ENCODE measurements at regions not wholly inside any gene's neighbourhood (a gene's known extent, or its start where the extent isn't known, plus 50 kb on each side); places are given as distances from the start of the nearest gene placed in this dataset.

DNA sequence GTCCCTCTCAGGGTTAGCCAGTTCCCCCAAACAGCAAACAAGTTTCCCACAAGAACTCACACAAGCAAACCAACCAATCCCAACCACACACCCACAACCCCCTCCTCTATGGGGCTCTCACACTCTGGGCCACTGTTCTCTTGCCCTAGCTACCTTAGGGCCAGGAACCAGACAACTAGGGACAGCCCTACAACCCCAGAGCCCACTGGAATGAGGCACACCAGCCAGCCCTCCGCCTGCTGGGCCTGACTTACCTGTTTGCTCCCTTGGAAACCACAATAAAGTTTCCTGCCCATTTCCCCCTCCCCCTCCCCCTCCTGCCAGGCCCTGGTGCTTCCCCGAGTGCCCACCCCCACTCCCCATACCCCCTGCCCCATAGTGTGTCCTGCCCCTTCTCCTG lies 132.6 kb downstream of the WDR11 start:
- no peak for DNase-seq (ENCODE audit: low read depth)

- DNase-seq (ENCODE audit: low read depth) = no peak
Observed at GRCh38 chr10:120984221-120984620, 133.1 kb downstream of the WDR11 start.

GRCh38 chr10:120987359-120987758 lies 136.2 kb downstream of the WDR11 start:
- DNase-seq (ENCODE audit: low read depth) = no peak

DNA sequence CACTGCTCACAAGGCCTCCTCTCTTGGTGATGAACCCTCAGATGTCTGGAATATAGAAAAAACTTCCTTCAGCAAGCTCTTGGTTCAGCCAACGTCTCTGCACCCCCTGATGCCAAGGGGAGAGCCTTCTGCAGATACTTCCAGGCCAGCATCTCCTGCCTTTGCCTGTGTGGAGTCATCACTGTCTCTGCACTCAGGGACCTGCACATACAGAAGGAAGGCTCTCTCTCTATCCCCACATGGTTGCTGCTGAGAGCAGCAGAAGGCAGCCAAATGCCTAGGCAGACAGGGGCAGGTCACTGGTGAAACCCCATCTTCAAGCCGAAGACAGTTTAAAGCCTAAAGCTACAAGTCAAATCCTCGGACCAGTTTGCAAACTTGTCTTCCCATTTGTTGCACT lies 137.6 kb downstream of the WDR11 start:
- DNase-seq (ENCODE audit: low read depth) = no peak

GRCh38 chr10:120989279-120989678 lies 138.1 kb downstream of the WDR11 start:
- no peak for DNase-seq (ENCODE audit: low read depth)

DNA sequence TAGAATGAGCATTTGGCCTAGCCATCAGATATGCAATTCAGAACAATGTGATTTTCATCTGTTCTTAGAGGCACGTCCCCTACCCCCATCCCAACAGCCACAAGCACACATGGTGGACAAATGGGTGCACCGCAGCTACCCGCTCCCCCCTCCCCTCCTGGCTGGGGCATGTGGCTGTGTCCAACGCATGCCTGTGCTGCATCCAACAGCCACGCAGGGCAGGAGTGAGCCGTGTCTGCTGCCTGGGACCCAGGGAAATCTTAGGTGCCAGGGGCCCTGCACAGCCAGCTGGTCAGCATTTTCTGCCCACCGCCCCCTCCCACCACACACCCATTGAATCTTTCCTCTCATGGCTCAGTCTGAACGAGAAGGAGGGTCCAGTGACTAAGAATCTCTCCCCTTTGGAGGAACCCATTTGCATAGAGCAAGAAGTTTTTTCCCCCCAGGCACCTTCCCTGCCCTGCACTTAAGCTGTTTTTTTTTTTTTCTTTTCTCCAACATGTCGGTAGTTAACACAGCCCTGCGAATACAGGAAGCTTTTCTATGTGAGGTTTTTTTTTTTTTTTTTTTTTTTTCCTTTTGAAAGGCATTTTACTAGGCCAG lies 138.9 kb downstream of the WDR11 start:
- DNase-seq (ENCODE audit: low read depth) = no peak

- no peak for DNase-seq (ENCODE audit: low read depth)
Observed at GRCh38 chr10:120990831-120991230, 139.7 kb downstream of the WDR11 start.

GRCh38 chr10:120993089-120993488 lies 141.9 kb downstream of the WDR11 start:
- no peak for DNase-seq (ENCODE audit: low read depth)

DNA sequence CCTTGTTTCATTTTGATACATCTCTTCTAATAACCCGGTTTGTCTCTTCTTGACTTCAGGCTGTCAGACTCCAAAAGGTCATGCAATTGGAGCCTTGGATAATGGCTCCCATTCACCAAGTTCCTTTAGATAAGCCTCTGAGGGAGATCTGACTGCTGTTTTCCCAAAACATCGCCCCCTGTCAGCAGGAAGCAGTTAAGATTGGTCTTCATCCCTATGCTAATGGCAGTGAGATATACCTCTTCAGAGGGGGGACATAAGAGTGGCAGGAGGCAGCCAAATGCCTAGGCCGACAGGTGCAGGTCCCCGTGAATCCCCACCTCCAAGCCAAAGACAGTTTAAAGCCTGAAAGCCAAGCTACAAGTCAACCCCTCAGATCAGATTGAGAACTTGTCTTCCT lies 144.6 kb downstream of the WDR11 start:
- DNase-seq (ENCODE audit: low read depth) = no peak

DNA sequence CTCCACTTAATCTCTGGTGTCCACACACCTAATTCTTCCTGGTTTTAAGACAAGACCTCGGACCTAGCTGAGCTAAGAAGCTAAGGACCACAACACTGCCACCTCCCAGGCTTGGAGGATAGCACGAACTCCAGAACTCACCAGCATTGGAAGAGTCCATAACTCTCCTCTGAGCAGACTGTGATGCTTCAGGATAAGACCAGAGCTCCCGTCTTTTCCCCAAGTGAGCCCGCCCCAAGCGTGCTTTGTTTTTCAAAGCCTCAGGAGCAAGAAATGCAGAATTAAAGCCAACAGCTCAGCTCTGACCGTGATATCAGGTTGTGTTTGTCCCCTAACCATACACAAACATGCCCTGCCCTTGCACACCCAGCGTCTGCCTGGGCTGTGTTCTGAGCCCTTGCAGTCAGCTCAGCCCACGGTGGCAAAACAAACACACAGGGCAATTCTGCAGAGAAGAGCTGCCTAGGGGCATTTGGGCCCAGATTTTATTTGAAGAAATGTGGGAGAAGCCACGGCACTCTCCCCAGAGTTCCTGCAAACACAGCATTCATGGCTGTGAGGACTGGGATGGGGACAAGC lies 145.4 kb downstream of the WDR11 start:
- DNase-seq (ENCODE audit: low read depth) = no peak

DNA sequence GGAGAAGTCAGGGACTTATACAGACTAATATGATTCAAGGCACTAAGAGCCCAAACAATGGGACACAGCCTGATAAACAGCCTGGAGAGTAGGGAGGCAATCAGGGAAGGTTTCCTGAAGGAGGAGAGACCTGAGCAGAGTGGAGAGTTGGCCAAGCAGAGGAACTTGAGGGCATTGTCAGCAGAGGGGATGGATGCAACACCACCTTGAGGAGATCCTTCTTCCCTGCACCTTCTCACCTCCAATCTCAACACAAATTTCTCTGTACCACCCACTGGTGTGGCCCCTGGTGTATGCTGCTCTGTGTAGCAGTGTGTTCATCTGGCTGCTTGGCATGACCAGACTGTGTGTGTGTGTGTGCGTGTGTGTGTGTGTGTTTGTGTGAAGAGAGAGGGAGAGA lies 146.2 kb downstream of the WDR11 start:
- no peak for DNase-seq (ENCODE audit: low read depth)

- DNase-seq (ENCODE audit: low read depth) = no peak
Observed at GRCh38 chr10:120997756-120998155, 146.6 kb downstream of the WDR11 start.

- no peak for DNase-seq (ENCODE audit: low read depth)
Observed at GRCh38 chr10:120998251-120998650, 147.1 kb downstream of the WDR11 start.

DNA sequence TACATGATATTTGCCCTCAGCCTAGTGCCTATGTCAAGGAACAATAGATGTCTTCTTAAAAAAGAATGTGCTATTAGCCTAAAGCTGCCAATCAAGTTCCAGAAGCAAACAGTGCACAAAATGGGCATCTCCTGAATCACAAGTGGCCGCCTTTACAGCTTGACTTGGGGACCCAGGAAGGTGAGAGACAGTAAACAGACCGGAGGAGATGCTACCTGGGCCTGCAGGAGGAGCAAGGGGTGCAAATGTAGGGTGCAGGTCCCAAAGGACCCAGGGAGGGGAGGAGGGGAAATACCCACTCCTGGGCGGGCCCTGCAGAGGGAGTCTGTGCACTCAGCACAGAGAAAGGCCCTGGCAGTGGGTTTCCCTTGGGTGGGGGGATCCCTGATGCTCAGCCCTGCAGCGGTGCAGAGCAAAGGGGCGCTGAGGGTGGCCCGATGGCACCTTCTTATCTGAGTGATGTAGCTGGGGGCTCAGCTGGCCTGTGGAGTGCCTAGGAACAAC lies 147.7 kb downstream of the WDR11 start:
- DNase-seq (ENCODE audit: low read depth) = no peak

- DNase-seq (ENCODE audit: low read depth) = no peak
Observed at GRCh38 chr10:120999868-121000267, 148.7 kb downstream of the WDR11 start.

DNA sequence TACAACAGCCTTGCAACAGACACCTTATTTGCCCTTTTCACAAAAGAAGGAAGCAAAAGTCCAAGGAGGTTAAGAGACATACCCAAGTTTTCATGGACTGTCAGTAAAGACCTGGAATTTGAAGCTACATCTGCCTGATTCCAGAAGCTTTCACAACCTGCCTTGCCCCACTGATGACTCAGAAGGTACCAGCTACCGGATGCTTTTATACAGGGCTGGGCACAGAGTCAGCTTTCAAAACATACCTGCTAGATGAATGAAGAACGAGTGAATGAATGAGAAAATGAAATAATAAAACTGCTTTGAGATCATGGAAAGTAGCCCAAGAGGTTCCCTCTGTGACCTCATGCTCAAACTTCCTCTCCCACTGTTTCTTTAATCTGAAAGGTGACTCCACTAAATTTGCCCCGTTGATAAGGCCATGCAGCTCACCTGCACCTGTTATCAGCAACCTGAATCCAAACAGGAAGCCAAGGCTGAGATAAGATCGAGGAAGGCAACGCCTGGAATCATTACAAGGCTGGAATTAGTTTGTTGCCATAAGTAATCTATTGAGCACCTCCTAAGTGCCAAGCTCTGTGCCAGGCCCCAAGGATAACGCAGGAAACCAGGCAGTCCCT lies 151.5 kb downstream of the WDR11 start:
- DNase-seq (ENCODE audit: low read depth) = no peak

GRCh38 chr10:121005948-121006587 lies 154.9 kb downstream of the WDR11 start:
- DNase-seq (ENCODE audit: low read depth) = no peak

DNA sequence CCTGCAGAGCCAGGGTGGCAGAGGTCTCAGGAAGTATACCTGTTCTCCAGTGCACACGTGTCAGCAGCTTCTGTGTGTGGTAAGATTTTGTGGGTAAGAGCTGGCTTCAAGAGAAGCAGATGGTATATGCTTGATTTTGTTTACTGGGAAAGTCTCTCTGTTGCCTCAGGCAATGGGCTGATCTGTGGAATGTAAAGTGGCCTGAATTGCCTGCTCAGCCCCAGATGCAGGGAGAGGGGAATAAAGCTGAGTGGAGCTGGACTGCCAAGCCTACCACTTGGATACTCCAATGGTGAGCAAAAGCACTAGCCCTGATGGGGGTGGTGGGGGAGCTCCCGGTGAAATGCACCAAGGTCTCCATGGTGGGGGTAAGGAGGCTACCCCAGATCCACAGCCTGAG lies 156.1 kb downstream of the WDR11 start:
- DNase-seq (ENCODE audit: low read depth) = no peak

- DNase-seq (ENCODE audit: low read depth) = no peak
Observed at GRCh38 chr10:121015916-121016315, 164.8 kb downstream of the WDR11 start.

DNA sequence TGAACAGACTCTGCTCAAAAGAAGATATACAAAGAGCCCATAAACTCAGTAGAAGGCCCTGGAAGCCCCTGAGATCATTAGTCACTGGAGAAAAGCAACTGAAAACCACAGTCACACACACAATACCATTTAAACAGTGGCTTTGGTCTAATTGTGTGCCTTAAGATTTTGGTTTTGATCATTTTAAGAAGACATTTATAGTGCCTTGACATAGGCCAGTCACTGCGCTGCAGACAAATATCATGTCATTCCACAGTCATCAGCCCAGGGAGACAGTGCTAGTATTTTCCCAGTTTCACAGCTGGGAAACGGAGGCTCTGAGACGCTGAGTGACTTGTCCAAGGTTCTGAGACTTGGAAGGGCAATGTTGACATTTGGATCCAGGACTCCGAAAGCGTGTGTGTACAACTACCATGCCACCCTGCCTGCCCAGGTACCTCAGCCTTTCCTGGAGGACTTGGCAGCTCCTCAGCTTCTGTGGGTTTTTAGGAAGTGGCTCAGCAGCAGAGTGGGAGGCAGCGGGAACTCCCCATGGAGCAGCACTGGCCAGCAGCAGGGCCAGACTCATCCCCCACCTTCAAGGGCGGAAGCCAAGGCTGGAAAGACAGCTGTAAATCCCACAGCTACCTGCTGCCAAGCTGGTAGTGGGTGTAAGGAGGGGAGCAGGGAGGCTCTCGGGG lies 173.9 kb downstream of the WDR11 start:
- DNase-seq (ENCODE audit: low read depth) = no peak

DNA sequence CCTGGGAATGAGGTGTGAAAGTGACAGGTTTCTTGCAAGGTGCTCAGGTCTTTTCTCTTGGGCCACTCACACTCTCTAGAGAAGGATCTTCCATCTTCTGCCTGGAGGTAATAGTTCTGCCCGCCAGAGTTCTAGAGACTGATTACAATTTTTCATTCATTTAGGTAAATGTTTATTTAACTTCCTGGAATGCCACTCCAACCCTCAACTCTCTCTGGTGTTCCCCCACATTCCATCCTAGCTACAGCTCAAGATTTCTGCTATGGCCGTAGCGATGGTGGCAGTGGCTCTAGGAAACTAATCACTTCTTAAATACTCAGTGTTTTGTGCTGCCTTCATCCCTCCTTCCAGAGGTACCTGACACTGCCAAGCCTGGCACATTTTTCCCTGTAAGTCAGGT lies 174.6 kb downstream of the WDR11 start:
- no peak for DNase-seq (ENCODE audit: low read depth)

DNA sequence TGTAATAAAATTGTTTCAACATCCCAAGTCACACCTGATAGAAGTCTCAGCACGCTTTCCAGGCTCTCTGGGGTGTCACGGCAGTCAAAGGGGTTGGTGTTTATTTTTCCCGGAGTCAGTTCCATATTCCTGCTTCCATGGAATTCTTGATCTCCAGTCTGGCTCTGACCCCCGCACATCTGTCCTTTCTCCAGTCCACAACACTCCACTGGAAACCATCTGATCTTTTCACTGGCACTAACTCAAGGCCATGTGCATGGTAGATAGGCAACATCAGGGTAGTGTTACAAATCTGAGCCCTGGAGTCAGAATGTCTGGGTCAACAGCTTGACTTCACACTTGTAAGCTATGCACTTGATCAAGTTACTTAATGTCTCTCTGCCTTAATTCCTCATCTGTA lies 176.2 kb downstream of the WDR11 start:
- DNase-seq (ENCODE audit: low read depth) = no peak

- DNase-seq (ENCODE audit: low read depth) = no peak
Observed at GRCh38 chr10:121032460-121032859, 181.3 kb downstream of the WDR11 start.

All from activated T-cell treated with anti-CD3 and anti-CD28 coated beads for 24 hours (primary cell).